GM12892 (cell line): ENCODE measurements at regions not wholly inside any gene's neighbourhood (a gene's known extent, or its start where the extent isn't known, plus 50 kb on each side); places are given as distances from the start of the nearest gene placed in this dataset.

Experiments used
- POLR2A ChIP-seq: IDR thresholded peaks from 2 replicates; pipeline ENCODE4 v1.6.1; 2011; ENCODE audit warnings: low read depth, low read length, control low read depth
- POLR2AphosphoS5 ChIP-seq: IDR thresholded peaks from 2 replicates; pipeline ENCODE4 v1.6.1; 2011; ENCODE audit warnings: low read depth, low read length, control low read depth
- TAF1 ChIP-seq: IDR thresholded peaks from 2 replicates; pipeline ENCODE4 v1.6.1; 2011; ENCODE audit warnings: low read depth, mild to moderate bottlenecking, control low read depth, low read length, borderline replicate concordance

DNA sequence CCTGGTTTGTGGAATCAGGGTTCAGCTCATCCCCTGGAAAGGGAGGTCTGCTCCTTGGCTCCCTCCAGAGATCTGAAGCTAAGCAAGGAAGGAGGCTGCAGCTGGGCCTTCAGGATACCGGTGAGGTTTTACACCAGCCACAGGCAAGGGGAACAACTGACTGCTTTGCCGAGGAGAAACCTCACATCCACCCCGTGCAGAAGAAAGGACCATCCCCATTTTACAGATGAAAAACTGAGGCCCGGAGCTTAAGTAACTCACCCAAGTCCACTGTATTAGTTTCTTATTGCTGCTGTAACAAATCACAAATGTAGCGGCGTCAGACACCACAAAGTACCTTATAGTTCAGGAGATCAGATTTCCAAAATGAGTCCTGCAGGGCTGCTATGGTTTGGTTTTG is 173.7 kb downstream of the MN1 start:
- no peak for TF ChIP-seq POLR2AphosphoS5
- no peak for TF ChIP-seq TAF1
- no peak for TF ChIP-seq POLR2A
